HG03442 (cell line): ENCODE measurements at regions not wholly inside any gene's neighbourhood (a gene's known extent, or its start where the extent isn't known, plus 50 kb on each side); places are given as distances from the start of the nearest gene placed in this dataset.

Source experiments
- ATAC-seq: cut with Tn5 transposase; IDR thresholded peaks from one replicate; pipeline ENCODE4 v1.9.1; 2021; ENCODE audit warnings: mild to moderate bottlenecking, moderate library complexity; ENCODE audit not compliant: unreplicated experiment

- no peak for ATAC-seq
Measured at GRCh38 chr3:18837137-18837755, 311.1 kb upstream of the KCNH8 start.

- ATAC-seq: no peak
Measured at GRCh38 chr3:18835021-18835420, 313.3 kb upstream of the KCNH8 start.

DNA sequence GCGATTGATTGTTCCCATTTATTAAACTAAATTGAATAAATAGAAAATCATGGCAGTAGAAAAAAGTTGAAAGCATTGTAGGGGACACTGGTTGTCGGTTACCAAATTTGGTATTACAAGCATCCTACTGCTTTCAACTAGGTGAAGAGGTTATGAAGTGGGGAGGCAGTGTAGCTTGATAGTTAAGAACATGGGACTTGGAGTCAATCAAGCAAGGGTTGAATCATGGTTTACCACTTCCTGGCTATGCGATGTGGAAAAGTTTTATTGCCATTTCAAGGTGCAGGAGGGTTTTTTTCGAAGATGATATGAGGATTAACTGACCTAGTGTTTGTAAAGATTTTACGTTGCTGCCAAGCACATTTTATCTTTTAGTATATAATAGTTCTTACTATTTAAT, 318.2 kb upstream of the KCNH8 start:
- ATAC-seq: no peak

GRCh38 chr3:18828637-18829036, 319.7 kb upstream of the KCNH8 start:
- ATAC-seq: no peak

DNA sequence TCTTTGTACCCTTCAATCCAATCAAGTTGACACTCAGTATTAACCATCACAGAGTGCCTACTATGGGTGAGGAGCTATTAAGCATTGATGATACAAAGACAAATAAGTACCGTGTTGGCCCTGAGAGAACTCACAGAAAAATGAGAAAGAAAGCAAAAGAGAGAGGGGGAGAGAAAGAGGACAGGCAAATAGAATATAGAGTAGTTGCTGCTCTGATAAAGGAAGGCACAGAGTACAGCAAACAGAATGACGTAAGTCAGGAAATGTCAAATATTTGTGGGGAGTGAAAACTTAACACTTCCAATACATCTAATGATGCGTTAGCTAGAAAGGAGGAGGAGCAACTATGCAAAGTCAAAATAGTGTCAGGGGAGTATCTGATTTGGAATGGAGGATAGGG, 320.6 kb upstream of the KCNH8 start:
- ATAC-seq: no peak

GRCh38 chr3:18825665-18826064, 322.6 kb upstream of the KCNH8 start:
- no peak for ATAC-seq

DNA sequence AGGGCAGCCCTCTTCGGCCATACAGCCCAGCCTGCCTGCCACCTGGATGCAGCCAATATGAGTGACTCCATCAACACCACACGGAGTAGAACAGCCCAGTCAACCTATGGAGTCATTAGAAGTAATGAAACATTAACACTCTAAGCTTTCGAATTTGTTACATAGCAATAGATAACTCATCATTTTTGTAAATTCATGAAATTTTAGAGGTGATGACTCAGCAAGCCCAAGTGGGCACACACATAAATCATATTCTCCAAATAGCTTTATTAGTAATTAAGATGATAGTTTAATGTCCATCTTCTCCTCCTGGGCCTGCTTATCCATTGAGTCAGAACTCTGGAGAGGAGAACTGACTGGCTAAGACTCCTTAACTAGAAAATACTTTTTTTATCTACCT, 335.0 kb upstream of the KCNH8 start:
- ATAC-seq: no peak

GRCh38 chr3:18812316-18812715, 336.0 kb upstream of the KCNH8 start:
- no peak for ATAC-seq

DNA sequence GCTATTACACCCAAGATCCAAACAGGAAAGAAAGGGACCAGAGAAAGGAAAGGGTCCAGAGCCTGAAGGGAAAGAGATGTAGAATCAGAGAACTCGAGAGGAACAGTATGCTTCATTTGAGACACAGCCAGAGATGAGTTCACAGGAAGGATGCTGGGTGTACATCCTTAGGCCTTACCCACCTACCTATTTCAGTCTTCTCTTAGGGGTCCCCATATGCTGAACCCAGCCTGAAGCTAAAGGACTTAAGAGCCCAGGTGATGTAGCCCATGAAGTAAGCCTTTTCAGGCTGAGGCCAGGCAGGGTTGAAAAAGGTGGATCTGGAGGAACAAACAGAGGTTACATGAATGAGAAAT, 338.0 kb upstream of the KCNH8 start:
- no peak for ATAC-seq

GRCh38 chr3:18809640-18810305, 338.5 kb upstream of the KCNH8 start:
- no peak for ATAC-seq

DNA sequence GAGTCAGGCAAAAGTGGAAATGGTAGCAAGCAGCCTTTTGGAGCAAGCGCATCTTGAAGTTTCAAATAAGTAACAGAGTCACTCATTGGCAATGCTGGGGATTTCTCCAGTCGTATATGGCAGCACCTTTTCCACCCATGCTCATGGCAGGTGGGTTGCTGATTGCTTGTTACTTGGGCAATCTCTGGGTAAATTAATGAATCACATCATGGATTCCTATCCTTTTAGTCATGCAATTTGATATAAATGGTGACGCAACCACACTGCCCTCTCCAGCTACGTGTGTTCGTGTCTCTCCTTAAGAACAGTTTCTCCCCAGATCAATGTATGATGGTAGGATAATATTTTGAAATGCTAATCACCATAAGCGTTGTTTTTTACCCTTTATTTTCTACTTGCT, 339.9 kb upstream of the KCNH8 start:
- ATAC-seq: no peak

DNA sequence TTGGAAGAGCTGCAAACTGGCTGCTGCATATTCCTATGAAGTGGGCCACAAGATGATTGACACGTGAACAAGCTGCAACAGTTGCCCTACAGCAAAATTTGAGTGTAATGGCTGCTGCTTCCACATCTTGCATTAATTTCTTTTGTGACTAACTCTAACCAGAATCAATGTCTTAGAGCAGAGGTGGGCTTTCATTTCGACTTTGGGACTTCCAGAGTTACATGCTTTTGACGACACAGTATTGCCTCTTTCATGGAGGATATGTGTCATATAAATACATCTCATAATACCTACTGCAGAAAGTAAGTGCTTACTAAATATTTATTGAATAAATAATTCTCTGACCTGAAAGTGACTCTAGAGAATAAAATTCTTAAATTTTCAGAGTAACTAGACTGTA, 340.7 kb upstream of the KCNH8 start:
- ATAC-seq: no peak

GRCh38 chr3:18806633-18807032, 341.7 kb upstream of the KCNH8 start:
- no peak for ATAC-seq

- no peak for ATAC-seq
Measured at GRCh38 chr3:18797378-18797777, 350.9 kb upstream of the KCNH8 start.

GRCh38 chr3:18795078-18795477, 353.2 kb upstream of the KCNH8 start:
- ATAC-seq: no peak

GRCh38 chr3:18791752-18792151, 356.6 kb upstream of the KCNH8 start:
- no peak for ATAC-seq

DNA sequence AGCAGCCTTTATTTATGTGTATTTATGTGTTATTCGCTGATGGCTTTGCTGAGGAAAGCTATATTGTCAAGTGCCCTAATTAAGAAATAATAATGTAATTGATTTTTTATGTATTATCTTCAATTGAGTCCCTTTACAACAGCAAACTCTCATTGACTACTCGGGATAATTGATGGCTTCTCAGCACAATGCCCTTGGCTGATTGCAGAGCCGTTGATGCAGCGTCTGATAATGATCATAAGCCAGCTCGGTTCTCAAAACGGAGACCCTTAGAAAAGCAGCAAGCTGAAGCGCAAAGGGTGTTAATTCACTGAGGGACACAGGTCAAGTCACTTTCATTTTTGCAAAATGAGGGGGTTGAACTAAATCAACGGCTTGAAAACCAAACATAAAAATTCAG, 357.1 kb upstream of the KCNH8 start:
- ATAC-seq: no peak

GRCh38 chr3:18790384-18790783, 357.9 kb upstream of the KCNH8 start:
- ATAC-seq: no peak

GRCh38 chr3:18789734-18790133, 358.6 kb upstream of the KCNH8 start:
- ATAC-seq: no peak

GRCh38 chr3:18787441-18787840, 360.9 kb upstream of the KCNH8 start:
- no peak for ATAC-seq

DNA sequence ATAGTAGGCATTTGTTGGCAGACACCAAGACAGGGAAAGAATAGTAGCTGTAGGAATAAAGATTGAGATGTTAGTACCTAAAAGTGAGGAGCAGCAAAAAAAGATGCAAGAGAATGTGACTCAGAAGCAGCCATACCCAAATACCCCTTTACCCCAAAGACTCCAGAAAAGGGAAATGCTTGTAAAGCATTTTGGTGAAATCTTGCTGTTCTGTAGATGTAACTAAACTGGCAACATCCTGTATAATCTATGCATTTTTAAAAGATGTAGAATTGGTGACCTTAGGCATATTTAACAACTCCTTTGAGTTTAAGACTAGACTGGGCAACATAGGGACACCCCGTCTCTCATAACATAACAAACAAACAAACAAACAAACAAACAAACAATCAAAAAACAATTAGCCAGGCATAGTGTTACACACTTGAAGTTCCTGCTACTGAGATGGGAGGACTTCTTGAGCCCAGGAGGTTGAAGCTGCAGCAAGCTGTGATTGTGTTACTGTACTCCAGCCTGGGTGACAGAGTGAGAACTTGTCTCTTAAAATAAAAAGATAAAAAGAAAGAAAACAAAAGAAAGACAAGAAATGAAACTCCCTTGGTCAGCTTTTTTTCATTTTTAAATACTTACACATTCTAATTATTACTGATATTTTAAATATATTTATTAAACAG, 361.5 kb upstream of the KCNH8 start:
- ATAC-seq: no peak

DNA sequence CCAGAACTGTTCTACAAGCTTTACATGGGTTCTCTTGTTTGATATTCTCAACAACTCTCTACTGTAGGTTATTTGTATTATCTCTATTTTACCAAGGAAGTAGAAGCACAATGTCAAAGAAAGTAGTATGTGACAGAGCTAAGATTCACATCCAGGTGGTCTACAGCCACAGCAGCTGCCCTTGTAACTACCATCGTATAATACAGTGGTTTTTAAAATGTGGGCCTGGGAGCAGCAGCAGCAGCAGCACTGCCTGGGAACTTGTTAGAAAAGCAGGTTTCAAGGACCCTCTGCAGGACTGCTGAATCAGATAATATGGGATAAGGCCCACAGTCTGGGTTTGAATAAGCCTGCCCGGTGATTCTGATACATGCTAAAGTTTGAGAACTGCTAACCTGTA, 357.1 kb upstream of the SATB1 start:
- ATAC-seq: no peak

- no peak for ATAC-seq
Measured at GRCh38 chr3:18780959-18781358, 355.8 kb upstream of the SATB1 start.
